ENCODE measurements at regions not wholly inside any gene's neighbourhood (a gene's known extent, or its start where the extent isn't known, plus 50 kb on each side); places are given as distances from the start of the nearest gene placed in this dataset.

DNA sequence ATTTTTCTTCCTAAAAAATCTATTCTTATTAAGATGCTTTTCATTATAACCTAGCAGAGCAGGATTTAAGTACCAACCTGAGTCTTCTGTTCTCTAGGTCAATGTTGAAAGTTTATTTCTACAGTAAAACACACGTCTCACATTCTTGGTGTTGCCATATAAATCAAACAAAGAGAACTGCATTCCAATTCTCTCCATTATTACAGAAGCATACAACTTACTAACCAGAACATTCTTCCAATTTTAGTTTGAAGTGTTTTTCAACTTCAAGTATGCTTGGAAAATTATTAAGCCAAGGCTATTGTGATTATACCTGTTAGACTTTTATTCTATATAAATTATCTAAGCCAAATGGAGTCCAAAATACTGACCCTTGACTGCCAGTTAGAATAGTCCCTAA, 110.4 kb upstream of the PMFBP1 start:
- H3K23ac ChIP-seq (ENCODE audit: insufficient read length): no peak overlapping the region
- no peak overlapping the region for H2BK120ac ChIP-seq (replicated peaks; ENCODE audit: low read depth, low read length)
- no peak overlapping the region for H3K56ac ChIP-seq (replicated peaks; ENCODE audit: insufficient read length, low read depth, low read length)
- DNase-seq (ENCODE audit: low read depth in 1 of 2, low spot score in 2 of 2) (no peak), FAIRE-seq (no peak)
- no peaks in the 10 kb centered on the region for H3K23me2 ChIP-seq (ENCODE audit: low read depth, low read length)
- no peaks in the 10 kb centered on the region for H3K79me1 ChIP-seq (ENCODE audit: low read depth, low read length)
- H2AFZ ChIP-seq (ENCODE audit: low read length): no peak overlapping the region
- no peaks in the 10 kb centered on the region for H3K9me3 ChIP-seq (ENCODE audit: insufficient read depth in 2 of 2, low read depth in 1 of 2, low read length in 1 of 2)
- peaks cover 3 to 12% (median 10%) of the 10 kb centered on the region in 4 experiments for H3K4me1 ChIP-seq (replicated peaks in 1 of 4; ENCODE audit: control insufficient read depth in 3 of 4, insufficient read depth in 4 of 4, low read length in 3 of 4)
- CTCF ChIA-PET (ENCODE audit: partially characterized antibody): no interaction called here
- no peaks in the 10 kb centered on the region for H4K20me1 ChIP-seq (replicated peaks in 1 of 2; ENCODE audit: control insufficient read depth in 1 of 2, insufficient read depth in 2 of 2, low read length in 2 of 2)
- no peaks in the 10 kb centered on the region for H3K79me2 ChIP-seq (ENCODE audit: control insufficient read depth in 1 of 2, insufficient read depth in 2 of 2, low read length in 2 of 2)
- H4K5ac ChIP-seq (ENCODE audit: insufficient read length, low read depth, low read length): no peak overlapping the region
- H3K9ac ChIP-seq (replicated peaks in 1 of 4; ENCODE audit: extremely low read depth in 1 of 4, low read depth in 3 of 4, low read length in 3 of 4): no peak overlapping the region
- H3K4me2 ChIP-seq (ENCODE audit: insufficient read depth in 1 of 2, low read depth in 2 of 2, low read length in 2 of 2): no peak overlapping the region
- H2BK15ac ChIP-seq (ENCODE audit: low read length): no peak overlapping the region
- H3K36me3 ChIP-seq (ENCODE audit: control insufficient read depth in 2 of 4, insufficient read depth in 4 of 4, low read length in 3 of 4): no peaks in the 10 kb centered on the region
- H4K8ac ChIP-seq (ENCODE audit: extremely low read depth, insufficient read depth, low read length): no peak overlapping the region
- no peak overlapping the region for H3K27ac ChIP-seq (ENCODE audit: low read depth, low read length)
- H3K18ac ChIP-seq (ENCODE audit: extremely low read depth, low read length): no peak overlapping the region
- H2BK5ac ChIP-seq (ENCODE audit: low read depth, low read length): no peak overlapping the region
- H4K91ac ChIP-seq (replicated peaks; ENCODE audit: insufficient read length, low read length): no peak overlapping the region
- H2AK5ac ChIP-seq (ENCODE audit: low read depth, low read length): no peak overlapping the region
- no peak overlapping the region for H2BK12ac ChIP-seq (ENCODE audit: low read depth, low read length)
- no peak overlapping the region for H3K4me3 ChIP-seq (ENCODE audit: extremely low read depth in 1 of 4, insufficient read depth in 2 of 4, low read depth in 3 of 4, low read length in 4 of 4)
- no peak overlapping the region for H2BK20ac ChIP-seq (ENCODE audit: low read length)
- 95% methylated on average over 1 of the region's 1 CpG; no CpG with 5 or more reads in 1 of the 2 experiments for WGBS, 2 experiments (ENCODE audit: extremely low coverage in 1 of 2, insufficient coverage in 1 of 2, insufficient read length in 1 of 2, insufficient replicate concordance in 2 of 2, low coverage in 1 of 2, low lambda C conversion rate in 2 of 2, missing lambda C conversion rate in 1 of 2)
- POLR2A ChIA-PET (ENCODE audit: partially characterized antibody): no interaction called here
- H3K14ac ChIP-seq (ENCODE audit: insufficient read length): no peak overlapping the region
- no peak overlapping the region for H3K4ac ChIP-seq (replicated peaks; ENCODE audit: insufficient read length, low read depth, low read length)
- no peaks in the 10 kb centered on the region for H3K27me3 ChIP-seq (replicated peaks in 1 of 4; ENCODE audit: control insufficient read depth in 3 of 4, extremely low read depth in 1 of 4, insufficient read depth in 3 of 4, low read length in 3 of 4)
- TF ChIP-seq SIX5 (IDR thresholded peaks at IDR 0.05; ENCODE audit: low read depth, low read length) (no peak), RXRA (IDR thresholded peaks at IDR 0.05; ENCODE audit: insufficient read depth, low read depth, low read length) (no peak)
